Spleen (tissue), 11 donors: ENCODE measurements at regions not wholly inside any gene's neighbourhood (a gene's known extent, or its start where the extent isn't known, plus 50 kb on each side); places are given as distances from the start of the nearest gene placed in this dataset.

Experiments
- DNase-seq: peaks from one replicate; pipeline ENCODE4 v3.0.0-alpha.2; 2020
- H3K27ac ChIP-seq, 8 donors: fragments of 200-600 bp; sonication (generic) in 7 of 8; 1 replicate in 4 of 8; 2 replicates in 4 of 8; pipeline versions ENCODE4 v1.5.0 to v1.8.0; 2016 to 2021; ENCODE audit warnings: inconsistent platforms in 4 of 8, mild to moderate bottlenecking in 4 of 8, moderate library complexity in 1 of 8
- H3K27me3 ChIP-seq, 7 donors: fragments of 200-600 bp; sonication (generic) in 6 of 7; replicated peaks in 1 of 7; 1 replicate in 4 of 7; 2 replicates in 3 of 7; pipeline versions ENCODE4 v1.5.0 to v1.8.0; 2016 to 2021; ENCODE audit warnings: inconsistent platforms in 3 of 7, mild to moderate bottlenecking in 1 of 7
- H3K36me3 ChIP-seq, 6 donors: fragments of 200-600 bp; sonication (generic) in 5 of 6; 1 replicate in 4 of 6; 2 replicates in 2 of 6; pipeline versions ENCODE4 v1.5.0 to v1.8.0; 2016 to 2021; ENCODE audit warnings: inconsistent platforms in 2 of 6
- H3K4me1 ChIP-seq, 6 donors: fragments of 200-600 bp; sonication (generic) in 5 of 6; 1 replicate in 3 of 6; 2 replicates in 3 of 6; pipeline versions ENCODE4 v1.5.0 to v1.8.0; 2016 to 2021; ENCODE audit warnings: inconsistent platforms in 3 of 6
- H3K4me3 ChIP-seq, 8 donors: fragments of 200-600 bp; sonication (generic) in 7 of 8; 1 replicate in 4 of 8; 2 replicates in 4 of 8; pipeline versions ENCODE4 v1.5.0 to v1.8.0; 2016 to 2021; ENCODE audit warnings: inconsistent platforms in 4 of 8, mild to moderate bottlenecking in 4 of 8, moderate library complexity in 2 of 8
- H3K9me3 ChIP-seq, 8 donors: fragments of 200-600 bp; sonication (generic) in 7 of 8; 1 replicate in 4 of 8; 2 replicates in 4 of 8; pipeline versions ENCODE4 v1.5.0 to v1.8.0; 2016 to 2021; ENCODE audit warnings: inconsistent platforms in 4 of 8
- CTCF ChIP-seq, 11 experiments: fragments of 200-600 bp in 7 of 11; fragments of 450-650 bp in 4 of 11; sonication (generic) in 4 of 11; IDR thresholded peaks in 8 of 11; conservative IDR thresholded peaks in 3 of 11; 1 replicate in 7 of 11; 2 replicates in 4 of 11; pipeline versions ENCODE4 v1.4.0 to v1.8.0; 2016 to 2021; ENCODE audit warnings: antibody characterized with exemption in 11 of 11, inconsistent platforms in 4 of 11, mild to moderate bottlenecking in 1 of 11
- POLR2A ChIP-seq, 3 donors: fragments of 450-650 bp; IDR thresholded peaks; one replicate each; pipeline ENCODE4 v1.5.1; 2017; ENCODE audit warnings: antibody characterized with exemption in 3 of 3, mild to moderate bottlenecking in 1 of 3
- POLR2AphosphoS5 ChIP-seq, 3 donors: sonication (generic); formaldehyde crosslinking; IDR thresholded peaks; one replicate each; pipeline ENCODE4 v1.5.1; 2017; ENCODE audit warnings: antibody characterized with exemption in 3 of 3
- WGBS, 5 donors: extraction: QIAGEN DNeasy Blood & Tissue Kit in 3 of 5; methylation state at CpG; one replicate each; pipeline versions ENCODE4 v1.1.5 to v1.1.7; 2013 to 2018; 5-methylcytosine and 5-hydroxymethylcytosine counted together
- intact Hi-C: fragments of 100-400 bp; cut with DNase I; formaldehyde crosslinking; loops from one replicate; pipeline ENCODE4 v1.15.0; 2023; ENCODE audit warnings: low total_unique reads
- donor health status: healthy with polysubstance abuse.
- donor health status: DM: no; HTN: no; CAD: no; lungs with moderate emphysema.
- donor health status: DM: no; HTN: no; CAD: no.
- donor health status: Bipolar disorder and iron deficiency.
- donor health status: healthy.
- donor health status: DM: no; HTN: no; CAD: no.
- donor health status: DM: yes; HTN: yes; CAD: no.

- intact Hi-C loops, result no loop called here
- Histone ChIP-seq H3K9me3 (no peaks in the 10 kb centered on the region), H3K36me3 (no peaks in the 10 kb centered on the region), H3K27ac (no peak overlapping the region), H3K4me1 (peaks cover 4 to 59% (median 37%) of the 10 kb centered on the region in 6 donors), H3K27me3 (no peaks in the 10 kb centered on the region), H3K4me3 (no peak overlapping the region)
- DNase-seq, result no peak
- TF ChIP-seq POLR2AphosphoS5 (IDR thresholded peaks at IDR 0.05), result no peak
- TF ChIP-seq POLR2A (IDR thresholded peaks at IDR 0.05), result no peak
- no peak for TF ChIP-seq CTCF (IDR thresholded peaks at IDR 0.05 in 8 of 11, conservative IDR thresholded peaks at IDR 0.05 in 3 of 11)
- WGBS, 5 donors, result 88 to 97% (median 95%) methylated on average over 4 of the region's 4 CpGs
Measured at GRCh38 chr4:83208371-83209365, 75.9 kb downstream of the COQ2 start.

GRCh38 chr4:83207497-83208101, 77.0 kb downstream of the COQ2 start:
- Histone ChIP-seq H3K9me3 (no peaks in the 10 kb centered on the region), H3K27me3 (no peaks in the 10 kb centered on the region), H3K36me3 (no peaks in the 10 kb centered on the region), H3K27ac (no peak overlapping the region), H3K4me3 (no peak overlapping the region), H3K4me1 (peaks cover 4 to 48% (median 27%) of the 10 kb centered on the region in 6 donors)
- intact Hi-C loops, result no loop called here
- TF ChIP-seq POLR2A (IDR thresholded peaks at IDR 0.05) (no peak), CTCF (IDR thresholded peaks at IDR 0.05 in 8 of 11, conservative IDR thresholded peaks at IDR 0.05 in 3 of 11) (no peak), POLR2AphosphoS5 (IDR thresholded peaks at IDR 0.05) (no peak)
- DNase-seq, result no peak
- WGBS, 5 donors, result 63 to 81% (median 71%) methylated on average over 6 of the region's 6 CpGs

- no peaks in the 10 kb centered on the region for H3K27me3 ChIP-seq
- no peaks in the 10 kb centered on the region for H3K36me3 ChIP-seq
- intact Hi-C loops, result no loop called here
- H3K4me1 ChIP-seq, result peaks cover 0 to 30% (median 10%) of the 10 kb centered on the region in 6 donors
- no peak for DNase-seq
- no peaks in the 10 kb centered on the region for H3K9me3 ChIP-seq
- no peak overlapping the region for H3K4me3 ChIP-seq
- TF ChIP-seq CTCF (IDR thresholded peaks at IDR 0.05 in 8 of 11, conservative IDR thresholded peaks at IDR 0.05 in 3 of 11) (no peak), POLR2A (IDR thresholded peaks at IDR 0.05) (no peak), POLR2AphosphoS5 (IDR thresholded peaks at IDR 0.05) (no peak)
- WGBS, 5 donors, result 21 to 42% (median 27%) methylated on average over 2 of the region's 2 CpGs
- H3K27ac ChIP-seq, result peak overlapping the region in 1 of 8 donors; percentile 49
Measured at GRCh38 chr4:83205760-83206159, 78.8 kb downstream of the COQ2 start.

GRCh38 chr4:83204731-83205130, 79.9 kb downstream of the COQ2 start:
- H3K4me1 ChIP-seq, result peaks cover 0 to 20% (median 7%) of the 10 kb centered on the region in 6 donors
- no peak overlapping the region for H3K4me3 ChIP-seq
- no peak for DNase-seq
- no peaks in the 10 kb centered on the region for H3K36me3 ChIP-seq
- intact Hi-C loops, result no loop called here
- H3K27me3 ChIP-seq, result no peaks in the 10 kb centered on the region
- H3K27ac ChIP-seq, result no peak overlapping the region
- H3K9me3 ChIP-seq, result no peaks in the 10 kb centered on the region
- TF ChIP-seq CTCF (IDR thresholded peaks at IDR 0.05 in 8 of 11, conservative IDR thresholded peaks at IDR 0.05 in 3 of 11) (no peak), POLR2AphosphoS5 (IDR thresholded peaks at IDR 0.05) (no peak), POLR2A (IDR thresholded peaks at IDR 0.05) (no peak)
- 25 to 57% (median 29%) methylated on average over 3 of the region's 3 CpGs for WGBS, 5 donors
